Stimulated activated CD4-positive, alpha-beta T cell treated with anti-CD3 and anti-CD28 coated beads, Interleukin-1b, Interleukin-23, amount 100 ng/mL, for 48 hours (primary cell): ENCODE measurements at regions not wholly inside any gene's neighbourhood (a gene's known extent, or its start where the extent isn't known, plus 50 kb on each side); places are given as distances from the start of the nearest gene placed in this dataset.

Experiments
- DNase-seq: peaks from one replicate; pipeline ENCODE4 v3.0.0-alpha.2; 2020

DNA sequence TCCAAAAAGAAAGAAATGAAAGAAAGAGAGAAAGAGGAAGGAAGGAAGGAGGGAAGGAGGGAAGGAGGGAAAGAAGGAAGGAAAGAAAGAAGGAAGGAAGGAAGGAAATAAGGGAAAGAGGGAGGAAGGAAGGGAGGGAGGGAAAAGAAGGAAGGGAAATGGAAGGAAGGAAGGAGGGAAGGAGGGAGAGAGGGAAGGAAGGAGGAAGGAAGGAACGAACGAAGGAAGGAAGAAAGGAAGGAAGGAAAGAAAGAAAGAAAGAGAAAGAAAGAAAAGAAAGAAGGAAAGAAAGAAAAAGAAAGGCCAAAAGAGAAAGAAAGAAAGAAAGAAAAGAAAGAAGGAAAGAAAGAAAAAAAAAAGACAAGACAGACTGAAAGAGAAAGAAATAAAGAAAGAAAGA, 263.9 kb upstream of the ATP10B start:
- DNase-seq, result no peak

DNA sequence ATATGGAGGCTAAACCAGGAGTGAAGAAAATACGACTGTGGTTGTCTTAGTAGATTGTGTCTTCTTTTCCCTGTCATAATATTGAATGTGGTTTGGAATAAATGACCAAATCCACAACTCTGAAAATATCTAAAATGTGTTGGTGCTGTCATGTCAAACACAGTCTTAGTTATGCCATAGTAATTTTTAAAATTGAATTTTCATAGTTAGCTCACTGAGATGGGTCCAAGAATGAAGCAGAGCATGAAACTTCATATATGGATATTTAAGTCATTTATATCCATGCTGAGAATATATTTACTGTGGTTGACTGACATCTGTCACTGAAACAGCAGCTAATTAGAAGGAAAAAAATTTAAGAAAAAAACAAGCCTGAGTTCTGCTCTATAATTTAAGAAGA, 260.4 kb upstream of the ATP10B start:
- DNase-seq, result no peak

DNA sequence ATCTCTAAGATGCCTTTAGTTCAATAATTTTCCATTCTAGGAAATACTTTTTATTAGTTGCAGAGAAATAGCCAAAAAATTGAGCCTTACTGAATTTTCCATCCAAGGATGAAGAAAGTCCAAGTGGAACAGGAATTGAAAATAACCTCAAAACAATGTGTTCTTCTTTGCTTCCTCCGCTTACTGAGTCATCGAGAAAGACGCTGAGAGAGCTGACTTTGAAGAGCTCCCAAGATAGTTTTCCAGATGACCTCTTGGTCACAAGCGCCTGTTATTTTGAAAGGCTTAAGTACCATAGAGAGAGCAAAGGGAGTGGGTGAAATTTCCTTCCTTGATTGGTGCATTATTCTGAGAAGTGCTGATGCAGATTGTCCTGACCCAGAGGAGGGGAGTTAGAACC, 253.5 kb upstream of the ATP10B start:
- DNase-seq, result no peak

DNA sequence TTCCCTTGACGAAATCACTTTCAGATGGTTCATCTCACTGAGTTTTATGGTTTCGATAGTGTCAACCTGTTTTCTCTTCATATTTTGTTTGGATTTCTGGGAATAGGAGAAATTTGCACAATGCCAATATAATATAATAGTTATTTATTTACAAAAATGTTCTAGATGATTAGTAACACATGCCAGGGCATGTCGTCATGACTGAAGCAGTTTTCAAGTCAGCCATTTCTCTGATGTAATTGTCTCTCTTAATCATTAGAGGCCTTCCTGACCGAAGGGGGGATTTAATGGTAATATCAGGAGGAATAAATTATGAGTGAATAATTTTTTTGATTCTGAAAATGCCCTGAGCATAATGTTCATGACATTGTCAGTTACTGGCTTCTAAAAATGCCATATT, 246.5 kb upstream of the ATP10B start:
- no peak for DNase-seq

DNA sequence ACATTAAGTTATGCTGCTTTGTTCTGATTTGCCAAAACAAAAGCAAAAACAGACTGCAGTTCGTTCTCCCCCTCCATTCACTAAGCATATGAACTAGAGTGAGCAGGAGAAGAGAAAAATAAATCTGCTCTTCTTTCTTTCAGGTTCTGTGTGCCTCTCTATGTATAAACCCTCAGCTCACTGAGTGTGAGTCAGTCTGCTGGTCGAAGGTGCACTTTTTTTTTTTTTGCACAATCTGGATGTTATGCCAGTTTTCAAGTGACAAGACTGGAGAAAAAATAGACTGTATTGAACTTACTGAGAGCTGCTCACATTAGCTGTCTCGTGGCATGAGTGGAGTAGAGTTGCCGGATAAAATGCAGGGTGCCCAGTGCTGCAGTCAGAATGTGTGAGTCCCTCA, 244.6 kb upstream of the ATP10B start:
- no peak for DNase-seq

DNA sequence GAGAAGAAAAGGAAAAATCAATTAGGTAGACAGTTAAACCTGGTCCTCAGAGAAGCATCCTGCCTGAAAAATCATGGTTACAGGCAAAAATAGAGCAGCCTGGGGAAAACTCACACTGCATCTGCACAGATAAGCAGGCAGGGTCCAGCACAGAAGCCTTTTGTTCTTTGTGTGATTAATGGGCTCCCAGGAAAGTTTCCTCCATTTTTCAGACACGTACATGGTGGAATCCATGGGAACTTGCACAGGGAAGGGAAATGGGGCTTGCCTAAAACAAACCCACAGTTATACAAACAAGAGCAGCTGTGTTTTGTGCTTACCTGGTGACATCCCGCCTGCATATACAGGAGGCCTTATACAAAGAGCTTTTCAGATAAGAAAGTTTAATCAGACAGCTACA, 243.9 kb upstream of the ATP10B start:
- no peak for DNase-seq

DNA sequence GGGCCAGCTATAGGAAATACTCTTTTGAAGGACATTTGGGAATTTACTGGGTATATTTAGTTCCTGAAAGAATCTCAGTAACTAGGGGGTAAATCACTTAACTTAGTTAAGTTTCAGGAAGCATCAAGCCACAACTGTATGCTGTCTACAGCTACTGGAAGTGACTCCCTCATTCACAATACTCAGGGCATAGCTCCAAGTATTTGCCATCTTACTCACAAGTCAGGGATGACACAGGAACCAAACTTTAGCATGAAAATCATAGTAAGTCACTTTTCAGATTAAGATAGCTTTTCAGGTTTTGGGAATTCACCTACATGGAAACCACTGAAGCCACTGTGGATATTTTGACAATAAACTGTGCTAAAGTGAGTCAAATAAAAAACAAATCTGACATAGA, 242.4 kb upstream of the ATP10B start:
- no peak for DNase-seq

DNA sequence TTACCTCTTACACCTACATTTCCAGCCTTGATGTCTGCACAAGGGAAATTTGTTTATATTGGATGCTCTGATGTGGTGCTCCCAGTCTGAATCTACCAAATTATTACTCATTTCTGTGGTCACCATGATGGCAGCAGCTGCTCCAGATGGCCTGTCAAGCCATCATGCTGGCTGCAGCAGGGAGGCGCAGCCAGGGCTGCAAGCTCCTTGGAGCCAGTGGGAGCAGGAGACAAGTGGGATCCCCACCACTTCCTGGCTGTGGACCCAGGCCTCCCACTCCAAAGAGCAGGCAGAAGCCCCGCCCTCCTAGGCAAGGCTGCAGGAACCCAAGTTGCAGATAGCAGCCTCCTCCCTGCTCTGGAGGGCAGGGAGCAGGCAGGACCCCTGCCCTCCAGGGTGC, 241.1 kb upstream of the ATP10B start:
- no peak for DNase-seq

DNA sequence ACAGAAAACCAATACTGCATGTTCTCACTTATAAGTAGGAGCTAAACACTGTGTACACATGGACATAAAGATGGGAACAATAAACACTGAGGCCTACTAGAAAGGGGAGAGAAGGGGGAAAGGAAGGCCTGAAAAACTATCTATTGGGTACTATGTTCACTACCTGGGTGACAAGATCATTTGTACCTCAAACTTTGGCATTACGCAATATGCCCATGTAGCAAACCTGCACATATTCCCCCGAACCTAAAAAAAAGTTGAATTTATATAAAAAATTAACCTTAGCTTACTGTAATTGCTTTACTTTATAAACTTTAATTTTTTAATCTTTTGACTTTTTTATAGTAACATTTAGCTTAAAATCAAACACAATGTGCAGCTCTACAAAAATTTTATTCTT, 237.6 kb upstream of the ATP10B start:
- no peak for DNase-seq

DNA sequence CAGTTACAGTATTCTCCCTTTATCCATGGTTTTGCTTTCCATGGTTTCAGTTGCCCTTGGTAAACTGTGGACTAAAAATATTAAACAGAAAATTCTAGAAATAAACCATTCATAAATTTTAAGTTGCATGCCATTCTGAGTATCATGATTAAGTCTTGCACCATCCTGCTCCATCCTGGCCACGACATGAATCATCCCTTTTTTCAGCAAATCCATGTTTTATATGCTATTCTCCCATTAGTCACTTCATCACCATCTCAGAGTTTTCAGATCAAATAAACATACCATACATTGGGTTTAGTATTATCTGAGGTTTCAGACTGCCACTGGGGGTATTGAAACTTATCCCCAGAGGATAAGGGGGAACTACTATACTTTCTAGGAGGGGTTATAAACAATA, 234.4 kb upstream of the ATP10B start:
- no peak for DNase-seq

DNA sequence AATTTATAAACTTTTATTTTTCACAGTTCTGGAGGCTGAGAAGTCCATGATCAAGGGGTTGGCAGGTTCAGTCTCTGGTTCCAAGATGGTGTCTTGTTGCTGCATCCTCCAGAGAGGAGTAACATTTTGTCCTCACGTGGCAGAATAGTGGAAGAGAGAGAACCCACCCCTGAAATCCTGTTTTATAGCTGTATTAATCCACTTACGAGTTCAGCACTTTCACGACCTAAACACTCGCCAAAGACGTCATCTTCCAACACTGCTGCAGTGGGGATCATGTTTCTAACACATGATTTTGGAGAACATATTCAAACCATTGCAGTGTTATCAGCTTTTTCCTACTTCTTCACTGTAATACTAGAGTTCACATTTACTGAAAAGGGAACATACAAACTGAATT, 233.0 kb upstream of the ATP10B start:
- no peak for DNase-seq

DNA sequence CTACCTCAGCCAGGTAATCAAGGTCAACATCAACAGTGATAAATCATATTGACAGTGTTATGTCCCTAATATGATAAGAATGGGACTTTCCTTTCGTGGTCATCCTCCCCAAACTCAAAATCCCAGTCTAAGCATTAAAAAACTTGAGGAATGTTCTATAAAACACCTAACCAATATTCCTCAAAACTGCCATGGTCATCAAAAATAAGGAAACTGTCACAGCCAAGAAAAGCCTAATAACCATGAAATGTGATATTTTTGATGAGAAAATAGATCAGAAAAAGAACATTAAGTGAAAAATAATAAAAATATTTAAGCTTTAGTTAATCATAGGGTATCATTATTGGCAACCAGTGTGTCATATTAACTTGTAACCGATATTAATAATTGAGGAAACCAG, 232.1 kb upstream of the ATP10B start:
- DNase-seq, result no peak

DNA sequence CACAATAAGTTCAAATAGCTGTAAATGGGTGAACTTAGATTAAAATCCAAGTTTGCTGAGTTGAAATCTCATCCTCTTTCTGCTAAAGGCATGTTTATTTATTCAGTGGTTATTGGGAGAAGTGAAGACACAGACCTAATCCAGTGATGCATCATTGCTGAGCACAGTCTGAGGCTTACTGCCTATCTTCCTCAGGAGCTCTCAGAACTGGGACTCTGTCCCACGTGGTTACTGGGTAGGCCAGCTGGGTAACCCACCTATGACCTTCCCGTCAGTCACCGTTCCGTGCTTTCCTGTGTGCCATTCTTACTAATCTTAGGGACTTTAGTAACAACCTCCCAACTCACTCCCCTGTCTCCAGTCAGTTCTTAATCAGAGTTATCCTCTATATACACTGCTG, 226.8 kb upstream of the ATP10B start:
- DNase-seq, result no peak

DNA sequence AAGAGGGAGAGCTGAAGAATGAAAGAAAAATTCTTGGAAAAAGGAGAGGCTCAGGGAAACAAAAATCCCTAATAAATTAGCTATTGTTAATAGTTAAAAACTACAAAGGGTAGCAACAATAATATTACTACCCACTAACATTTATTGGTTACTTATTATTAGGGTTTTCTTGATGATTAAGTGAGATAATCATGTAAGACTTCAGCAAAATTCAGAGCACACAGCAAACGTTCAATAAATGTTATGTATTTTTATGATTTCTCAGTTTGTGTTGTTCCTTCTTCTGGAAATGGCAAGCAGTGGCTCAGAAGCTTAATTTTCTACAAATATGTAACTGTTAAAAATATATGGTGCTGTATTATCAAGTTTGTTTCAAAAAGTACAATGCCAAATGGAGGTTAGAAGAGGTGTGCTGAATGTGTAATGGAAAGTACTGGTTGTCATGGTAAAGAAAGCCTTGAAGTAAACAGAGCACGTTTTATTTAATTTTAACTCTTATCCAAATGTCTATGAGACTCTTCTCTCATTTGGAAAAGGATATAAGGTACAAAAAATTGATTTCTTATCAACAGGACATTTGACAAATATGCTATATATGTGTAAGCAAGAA, 226.0 kb upstream of the ATP10B start:
- DNase-seq, result no peak

DNA sequence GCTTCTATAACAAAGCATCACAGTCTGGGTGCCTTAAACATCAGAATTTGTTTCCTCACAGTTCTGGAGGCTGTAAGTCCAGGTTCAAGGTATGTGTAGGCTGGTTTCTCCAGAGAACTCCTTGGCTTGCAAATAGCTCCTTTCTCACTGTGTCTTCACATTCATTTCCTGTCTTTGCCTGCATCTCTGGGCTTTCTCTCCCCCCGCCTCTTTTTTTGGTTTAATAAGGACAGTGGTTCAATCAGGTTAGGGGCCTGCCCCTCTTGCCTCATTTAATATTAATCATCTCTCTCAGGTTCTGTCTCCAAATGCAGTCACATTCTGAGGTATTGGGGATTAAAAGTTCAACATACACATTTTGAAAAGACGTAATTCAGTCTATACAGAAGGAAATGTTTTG, 225.5 kb upstream of the ATP10B start:
- no peak for DNase-seq

DNA sequence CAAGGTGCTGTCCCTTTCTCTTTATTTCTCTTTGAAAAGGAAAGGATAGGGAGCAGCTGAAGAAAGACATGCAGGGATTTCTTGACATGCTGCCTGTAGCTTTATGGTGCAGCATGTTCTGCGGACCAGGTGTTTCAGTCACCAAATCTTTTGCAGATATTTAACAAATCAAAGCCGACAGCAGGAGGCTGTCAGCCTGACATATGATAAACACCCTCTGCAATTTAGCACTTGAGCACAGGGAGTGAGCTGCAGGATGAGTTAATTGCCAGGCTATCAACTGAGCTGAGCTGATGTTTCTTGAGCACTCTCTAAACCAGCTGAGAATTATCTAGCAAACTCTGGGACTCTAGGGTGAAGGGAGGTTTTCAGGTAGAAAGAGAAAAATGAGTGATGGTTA, 212.8 kb upstream of the ATP10B start:
- DNase-seq, result no peak

DNA sequence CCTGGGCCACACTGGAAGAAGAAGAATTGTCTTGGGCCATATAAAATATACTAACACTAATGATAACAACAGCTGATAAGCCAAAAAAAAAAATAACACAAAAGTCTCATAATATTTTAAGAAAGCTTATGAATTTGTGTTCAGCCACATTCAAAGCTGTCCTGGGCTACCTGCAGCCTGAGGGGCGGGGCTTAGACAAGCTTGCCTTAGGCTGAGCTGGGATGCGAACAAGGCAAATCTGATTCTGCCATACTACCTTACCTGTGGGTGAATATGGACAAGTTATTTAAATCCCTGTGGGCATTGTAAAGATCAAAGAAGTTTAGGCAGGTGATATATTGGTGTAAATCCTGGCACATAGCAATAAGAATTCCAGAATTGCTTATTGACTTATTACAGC, 212.3 kb upstream of the ATP10B start:
- no peak for DNase-seq

DNA sequence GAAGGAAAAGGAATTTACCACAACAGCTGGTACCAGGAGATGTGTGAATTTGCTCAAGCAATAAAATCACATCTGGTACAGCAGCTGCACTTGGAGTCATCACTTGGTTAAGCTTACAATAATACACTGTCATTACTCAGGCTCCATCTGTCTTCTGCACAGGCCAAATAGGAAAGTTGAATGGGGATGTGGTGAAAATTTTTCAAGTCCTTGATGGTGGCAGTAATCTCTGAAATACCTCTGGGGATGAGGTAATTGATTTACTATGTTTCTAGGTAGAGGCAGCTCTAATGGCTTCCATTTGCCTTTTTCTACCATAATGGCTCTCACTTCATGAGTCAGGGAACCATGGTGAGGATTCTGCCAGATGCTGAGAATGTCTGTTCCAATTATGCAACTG, 206.8 kb upstream of the ATP10B start:
- DNase-seq, result no peak

DNA sequence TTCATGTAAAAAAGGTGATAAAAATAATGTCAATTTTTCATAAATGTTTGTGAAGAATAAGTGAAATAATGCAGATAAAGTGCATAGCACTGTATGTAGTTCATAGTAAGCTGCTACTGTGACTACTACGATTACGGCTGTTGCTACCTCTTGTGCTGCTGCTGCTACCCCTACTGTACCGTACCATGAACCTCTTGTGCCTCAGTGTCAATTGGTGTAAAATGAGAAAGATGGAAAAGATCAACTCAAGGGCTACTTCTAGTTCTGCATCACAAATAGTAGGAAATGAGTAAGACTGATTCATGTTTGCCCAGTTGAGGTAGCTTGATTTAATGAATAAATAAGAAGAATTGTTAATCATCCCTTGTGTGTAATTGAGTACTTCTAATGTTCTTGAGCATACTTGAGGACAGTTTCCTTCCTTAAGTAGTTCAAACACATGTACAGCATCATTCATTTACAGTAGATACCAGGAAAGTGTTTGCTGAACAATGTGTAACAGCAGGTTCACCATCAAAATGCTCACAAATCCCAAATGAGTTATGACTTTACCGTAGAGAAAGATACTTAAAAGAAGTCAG, 200.0 kb upstream of the ATP10B start:
- DNase-seq, result no peak

DNA sequence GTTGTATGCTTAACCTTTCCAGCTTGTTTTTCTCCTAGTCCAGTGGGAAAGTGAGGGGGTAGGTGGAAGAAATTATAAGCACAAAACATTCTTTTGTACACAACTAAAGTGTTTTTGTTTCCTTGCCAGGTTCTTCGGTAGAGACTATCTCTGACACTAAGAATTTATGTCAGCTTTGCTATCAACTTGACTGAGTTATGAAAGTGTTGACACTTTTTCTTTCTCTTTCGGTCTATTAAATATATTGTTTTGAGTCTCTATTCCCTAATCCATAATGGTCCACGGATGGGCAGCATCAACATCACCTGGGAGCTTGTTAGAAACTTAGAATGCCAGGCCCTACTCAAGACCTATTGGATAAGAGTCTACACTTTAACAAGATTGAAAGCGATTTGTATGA, 195.0 kb upstream of the ATP10B start:
- no peak for DNase-seq

DNA sequence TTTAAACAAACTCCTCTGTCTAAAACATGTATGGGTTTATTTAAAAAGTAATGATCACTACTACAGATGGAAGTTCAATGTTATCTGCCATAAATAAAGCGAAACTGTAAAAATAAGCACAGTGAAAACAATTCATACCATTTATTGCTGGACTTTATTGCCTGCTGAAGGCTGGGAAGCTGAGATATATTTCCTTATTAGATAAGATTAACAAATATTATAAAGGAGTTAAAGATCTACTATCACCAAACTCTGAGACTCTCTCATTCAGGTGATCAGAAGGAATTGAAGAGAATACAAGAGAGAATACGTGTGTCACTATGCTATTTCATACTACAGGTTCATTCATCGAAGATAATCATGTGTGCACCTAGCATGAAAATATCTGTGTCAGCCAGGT, 190.9 kb upstream of the ATP10B start:
- DNase-seq, result no peak

DNA sequence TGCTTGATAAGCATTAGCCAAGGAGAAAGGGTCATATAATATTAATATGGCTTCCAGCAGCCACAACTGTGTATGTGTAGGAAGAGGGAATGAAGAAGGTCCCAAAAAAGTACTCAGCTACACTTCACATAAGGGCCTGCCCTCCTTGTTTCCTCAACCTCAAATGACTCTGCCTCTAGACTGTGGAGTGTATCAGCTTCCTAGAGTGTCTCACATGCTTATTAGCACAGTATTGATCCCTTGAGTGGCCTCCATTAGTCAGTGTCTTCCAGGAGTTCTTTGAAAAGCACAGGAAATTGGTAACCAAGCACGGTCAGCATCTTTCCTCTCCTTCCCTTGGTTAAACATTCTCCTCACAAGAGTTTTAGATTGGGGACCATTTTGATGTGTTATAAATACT, 190.4 kb upstream of the ATP10B start:
- no peak for DNase-seq

DNA sequence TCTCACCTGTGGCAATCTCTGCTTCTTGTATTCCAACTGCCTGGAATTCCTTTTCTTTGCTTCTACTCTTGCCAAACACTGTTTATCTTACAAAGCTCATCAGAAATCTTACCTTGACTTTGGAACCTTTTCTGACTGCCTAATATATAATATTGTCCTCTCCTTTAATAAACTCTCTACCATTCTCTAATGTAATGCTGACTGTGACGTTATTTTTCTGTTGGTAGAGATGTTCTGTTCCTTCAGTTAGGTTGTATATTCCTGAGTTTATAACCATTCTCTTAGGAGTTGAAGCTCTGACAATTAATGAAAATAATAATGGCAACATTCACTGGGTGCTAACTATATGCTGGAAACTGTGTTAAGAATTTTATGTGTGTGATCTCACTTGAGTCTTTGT, 188.8 kb upstream of the ATP10B start:
- DNase-seq, result no peak

DNA sequence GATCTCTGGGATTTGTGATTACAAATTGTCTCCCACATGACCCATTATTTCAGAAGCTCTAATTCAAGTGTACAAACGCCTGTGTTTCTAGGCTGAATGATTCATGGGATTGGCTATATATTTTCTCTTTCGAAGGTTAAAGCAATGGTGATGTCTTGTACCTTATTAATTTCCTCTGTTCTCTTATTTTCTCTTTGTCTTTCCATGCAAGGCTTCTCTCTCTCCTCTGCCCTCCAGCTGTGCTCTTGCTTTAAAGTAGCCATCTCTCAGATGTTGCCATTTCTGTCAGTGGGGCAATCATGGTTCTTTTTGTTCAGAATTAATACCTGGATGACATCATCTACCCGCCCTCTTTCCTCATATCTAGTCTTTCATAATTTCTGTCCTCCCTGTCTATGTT, 184.3 kb upstream of the ATP10B start:
- DNase-seq, result no peak

DNA sequence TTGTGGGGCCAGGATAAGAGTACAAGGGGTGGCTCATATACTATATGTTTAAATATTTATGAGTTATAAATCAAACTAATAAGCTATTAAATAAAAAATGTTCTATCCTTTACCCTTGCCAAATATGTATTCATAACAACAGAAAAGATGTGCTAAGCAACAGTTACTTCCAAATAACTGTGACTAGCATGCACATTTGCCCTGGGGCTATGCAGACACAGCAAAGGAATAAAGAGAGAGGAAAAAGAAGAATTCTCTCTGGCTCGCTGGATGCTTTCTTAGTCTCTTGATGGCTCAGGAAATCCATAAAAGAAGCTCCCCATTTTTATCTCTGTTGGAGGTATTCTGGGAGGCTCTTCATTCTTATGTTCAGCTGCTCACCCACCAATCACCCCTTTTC, 182.4 kb upstream of the ATP10B start:
- DNase-seq, result no peak

DNA sequence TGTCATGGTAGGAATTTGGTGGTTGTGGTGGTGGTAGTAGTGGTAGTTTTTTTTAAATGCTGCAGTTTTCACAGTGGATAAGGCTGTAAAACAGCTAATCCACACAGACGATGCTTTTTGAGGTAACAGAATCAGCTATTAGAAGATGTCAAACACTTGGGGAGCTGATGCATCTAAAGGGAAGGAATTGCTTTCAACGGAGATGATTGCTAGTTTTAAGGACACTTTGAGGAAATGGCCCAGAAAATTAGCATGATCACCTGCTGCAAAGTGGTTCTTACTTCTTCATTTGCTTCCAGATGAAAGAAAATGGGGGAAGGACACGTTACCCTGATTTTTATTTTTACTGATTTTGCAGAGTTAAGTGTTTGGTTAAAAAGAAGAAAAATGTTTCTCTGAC, 178.2 kb upstream of the ATP10B start:
- no peak for DNase-seq
